ENCODE measurements at regions not wholly inside any gene's neighbourhood (a gene's known extent, or its start where the extent isn't known, plus 50 kb on each side); places are given as distances from the start of the nearest gene placed in this dataset.

DNA sequence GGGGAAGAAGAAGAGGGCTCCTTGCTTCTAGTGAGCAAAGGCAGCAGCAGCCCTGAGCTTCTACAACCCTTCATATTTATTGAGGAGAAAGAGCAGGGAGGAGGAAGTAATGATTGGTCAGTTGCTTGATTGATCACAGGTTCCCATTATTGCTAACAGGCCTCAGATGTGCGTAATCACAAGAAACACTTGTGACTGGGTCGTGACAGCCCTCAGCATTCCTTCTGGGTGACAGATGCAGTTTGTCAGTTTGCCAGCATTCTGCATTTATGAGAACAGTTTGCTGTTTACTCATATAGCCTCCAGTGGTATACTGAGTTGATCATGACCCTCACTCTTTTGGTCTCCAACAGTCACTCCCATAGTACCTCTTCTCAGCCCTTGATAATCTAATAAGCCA lies 111.5 kb upstream of the TNC start:
- TF ChIP-seq, protein P1, sequence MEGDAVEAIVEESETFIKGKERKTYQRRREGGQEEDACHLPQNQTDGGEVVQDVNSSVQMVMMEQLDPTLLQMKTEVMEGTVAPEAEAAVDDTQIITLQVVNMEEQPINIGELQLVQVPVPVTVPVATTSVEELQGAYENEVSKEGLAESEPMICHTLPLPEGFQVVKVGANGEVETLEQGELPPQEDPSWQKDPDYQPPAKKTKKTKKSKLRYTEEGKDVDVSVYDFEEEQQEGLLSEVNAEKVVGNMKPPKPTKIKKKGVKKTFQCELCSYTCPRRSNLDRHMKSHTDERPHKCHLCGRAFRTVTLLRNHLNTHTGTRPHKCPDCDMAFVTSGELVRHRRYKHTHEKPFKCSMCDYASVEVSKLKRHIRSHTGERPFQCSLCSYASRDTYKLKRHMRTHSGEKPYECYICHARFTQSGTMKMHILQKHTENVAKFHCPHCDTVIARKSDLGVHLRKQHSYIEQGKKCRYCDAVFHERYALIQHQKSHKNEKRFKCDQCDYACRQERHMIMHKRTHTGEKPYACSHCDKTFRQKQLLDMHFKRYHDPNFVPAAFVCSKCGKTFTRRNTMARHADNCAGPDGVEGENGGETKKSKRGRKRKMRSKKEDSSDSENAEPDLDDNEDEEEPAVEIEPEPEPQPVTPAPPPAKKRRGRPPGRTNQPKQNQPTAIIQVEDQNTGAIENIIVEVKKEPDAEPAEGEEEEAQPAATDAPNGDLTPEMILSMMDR (IDR thresholded peaks at IDR 0.05) = no peak
- no peak for TF ChIP-seq ZFX (IDR thresholded peaks at IDR 0.05; ENCODE audit: borderline replicate concordance)

All from 22Rv1 (cell line).